HFFc6 (cell line): ENCODE measurements at regions not wholly inside any gene's neighbourhood (a gene's known extent, or its start where the extent isn't known, plus 50 kb on each side); places are given as distances from the start of the nearest gene placed in this dataset.

Experiments
- DNase-seq: peaks from one replicate; pipeline ENCODE4 v3.0.0-alpha.2; 2018
- H3K27ac Mint-ChIP-seq: 2 replicates; pipeline ENCODE4 v1.8.0; 2020; ENCODE audit warnings: mild to moderate bottlenecking, mixed read lengths
- H3K27me3 Mint-ChIP-seq: 2 replicates; pipeline ENCODE4 v1.8.0; 2021; ENCODE audit warnings: mild to moderate bottlenecking, moderate library complexity, mixed read lengths; ENCODE audit not compliant: insufficient read depth
- H3K36me3 Mint-ChIP-seq: 2 replicates; pipeline ENCODE4 v1.8.0; 2021; ENCODE audit warnings: low read depth, mixed read lengths
- H3K4me1 Mint-ChIP-seq: 2 replicates; pipeline ENCODE4 v1.8.0; 2020; ENCODE audit warnings: low read depth, mixed read lengths
- H3K4me3 Mint-ChIP-seq: 2 replicates; pipeline ENCODE4 v1.8.0; 2020; ENCODE audit warnings: mild to moderate bottlenecking, moderate library complexity, mixed read lengths
- H3K9me3 Mint-ChIP-seq: 2 replicates; pipeline ENCODE4 v1.8.0; 2020; ENCODE audit warnings: mild to moderate bottlenecking, mixed read lengths
- TF ChIP-seq, protein P1 (sequence below): fragments of 200-600 bp; sonication (generic); IDR thresholded peaks from 2 replicates; pipeline ENCODE4 v1.5.0; 2021; ENCODE audit warnings: antibody characterized with exemption, mild to moderate bottlenecking

DNA sequence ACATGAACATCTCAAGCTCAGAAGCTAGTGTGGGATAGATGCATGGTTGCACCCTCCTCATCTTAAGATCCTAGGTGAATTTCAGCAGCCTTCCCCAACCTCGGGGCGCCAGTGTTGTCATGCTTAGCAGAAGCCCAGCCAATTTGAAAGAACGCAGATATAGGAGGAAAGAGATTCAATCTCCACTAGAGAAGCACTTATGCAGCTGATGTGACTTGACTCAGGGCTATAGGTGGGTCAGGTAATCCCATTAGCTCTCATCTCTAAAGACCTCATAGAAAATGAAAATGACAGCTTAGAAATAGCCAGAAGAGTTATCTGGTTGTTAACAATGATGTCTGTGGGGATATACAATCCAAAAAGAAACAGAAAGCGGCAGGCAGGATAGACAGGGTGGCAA is 310.5 kb downstream of the GPAM start:
- no peak for DNase-seq
- no peaks in the 10 kb centered on the region for H3K27me3 Mint-ChIP-seq
- H3K9me3 Mint-ChIP-seq, result peaks cover 61% of the 10 kb centered on the region
- peaks cover 4% of the 10 kb centered on the region; the same call in 1 of the 2 replicates for H3K36me3 Mint-ChIP-seq
- no peak overlapping the region for H3K4me3 Mint-ChIP-seq
- TF ChIP-seq, protein P1, sequence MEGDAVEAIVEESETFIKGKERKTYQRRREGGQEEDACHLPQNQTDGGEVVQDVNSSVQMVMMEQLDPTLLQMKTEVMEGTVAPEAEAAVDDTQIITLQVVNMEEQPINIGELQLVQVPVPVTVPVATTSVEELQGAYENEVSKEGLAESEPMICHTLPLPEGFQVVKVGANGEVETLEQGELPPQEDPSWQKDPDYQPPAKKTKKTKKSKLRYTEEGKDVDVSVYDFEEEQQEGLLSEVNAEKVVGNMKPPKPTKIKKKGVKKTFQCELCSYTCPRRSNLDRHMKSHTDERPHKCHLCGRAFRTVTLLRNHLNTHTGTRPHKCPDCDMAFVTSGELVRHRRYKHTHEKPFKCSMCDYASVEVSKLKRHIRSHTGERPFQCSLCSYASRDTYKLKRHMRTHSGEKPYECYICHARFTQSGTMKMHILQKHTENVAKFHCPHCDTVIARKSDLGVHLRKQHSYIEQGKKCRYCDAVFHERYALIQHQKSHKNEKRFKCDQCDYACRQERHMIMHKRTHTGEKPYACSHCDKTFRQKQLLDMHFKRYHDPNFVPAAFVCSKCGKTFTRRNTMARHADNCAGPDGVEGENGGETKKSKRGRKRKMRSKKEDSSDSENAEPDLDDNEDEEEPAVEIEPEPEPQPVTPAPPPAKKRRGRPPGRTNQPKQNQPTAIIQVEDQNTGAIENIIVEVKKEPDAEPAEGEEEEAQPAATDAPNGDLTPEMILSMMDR, result no peak
- no peaks in the 10 kb centered on the region for H3K4me1 Mint-ChIP-seq
- no peak overlapping the region for H3K27ac Mint-ChIP-seq

GRCh38 chr10:111873621-111874135 is 309.9 kb downstream of the GPAM start:
- TF ChIP-seq, protein P1, result no peak
- no peak overlapping the region for H3K27ac Mint-ChIP-seq
- H3K4me3 Mint-ChIP-seq, result no peak overlapping the region
- DNase-seq, result no peak
- peaks cover 57% of the 10 kb centered on the region for H3K9me3 Mint-ChIP-seq
- H3K4me1 Mint-ChIP-seq, result no peaks in the 10 kb centered on the region
- H3K27me3 Mint-ChIP-seq, result no peaks in the 10 kb centered on the region
- H3K36me3 Mint-ChIP-seq, result 0 out of 2 replicates have a peak, but pooled peaks cover 4% of the 10 kb centered on the region

DNA sequence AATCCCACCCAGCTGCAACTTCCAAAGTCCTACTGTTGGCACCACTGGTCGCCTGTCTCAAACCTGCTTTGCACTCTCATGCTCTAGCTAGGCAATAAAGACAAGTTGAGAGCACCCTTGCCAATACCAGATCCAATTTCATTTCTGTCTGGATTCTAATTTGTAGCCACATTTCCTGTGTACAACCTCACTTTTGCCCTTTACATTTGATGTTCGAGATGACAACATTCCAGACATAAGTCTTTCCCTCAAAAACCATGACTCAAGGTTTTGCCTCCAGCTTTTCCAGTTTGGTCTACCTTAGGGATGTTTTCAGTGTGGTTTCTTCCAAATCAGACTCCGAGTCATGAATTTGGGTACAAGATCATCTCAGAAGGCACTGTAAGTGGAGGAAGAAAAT is 309.0 kb downstream of the GPAM start:
- no peak for DNase-seq
- TF ChIP-seq, protein P1, result no peak
- no peak overlapping the region for H3K4me3 Mint-ChIP-seq
- peaks cover 58% of the 10 kb centered on the region for H3K9me3 Mint-ChIP-seq
- no peak overlapping the region for H3K27ac Mint-ChIP-seq
- H3K36me3 Mint-ChIP-seq, result 0 out of 2 replicates have a peak, but pooled peaks cover 4% of the 10 kb centered on the region
- H3K27me3 Mint-ChIP-seq, result no peaks in the 10 kb centered on the region
- H3K4me1 Mint-ChIP-seq, result no peaks in the 10 kb centered on the region

- TF ChIP-seq, protein P1, result no peak
- Mint-ChIP-seq H3K36me3 (0 out of 2 replicates have a peak, but pooled peaks cover 4% of the 10 kb centered on the region), H3K9me3 (peaks cover 54% of the 10 kb centered on the region), H3K4me3 (no peak overlapping the region), H3K4me1 (no peaks in the 10 kb centered on the region), H3K27ac (no peak overlapping the region), H3K27me3 (no peaks in the 10 kb centered on the region)
- no peak for DNase-seq
These were observed 307.8 kb downstream of the GPAM start for GRCh38 chr10:111875725-111876124.

- no peaks in the 10 kb centered on the region; the same call in 1 of the 2 replicates for H3K27me3 Mint-ChIP-seq
- peaks cover 52% of the 10 kb centered on the region for H3K9me3 Mint-ChIP-seq
- no peak overlapping the region for H3K27ac Mint-ChIP-seq
- no peaks in the 10 kb centered on the region for H3K4me1 Mint-ChIP-seq
- TF ChIP-seq, protein P1, result no peak
- DNase-seq, result no peak
- 0 out of 2 replicates have a peak, but pooled peaks cover 4% of the 10 kb centered on the region for H3K36me3 Mint-ChIP-seq
- H3K4me3 Mint-ChIP-seq, result no peak overlapping the region
These were observed 306.3 kb downstream of the GPAM start for GRCh38 chr10:111877258-111877657.
